CD4-positive, alpha-beta T cell treated with Interleukin-15 for 4 hours (primary cell): ENCODE measurements at regions not wholly inside any gene's neighbourhood (a gene's known extent, or its start where the extent isn't known, plus 50 kb on each side); places are given as distances from the start of the nearest gene placed in this dataset.
"Not testable (repeated sequence)": the region's sequence is repeated elsewhere in the genome, so short reads cannot be mapped to it uniquely, and the experiment has no call there.

Experiments
- DNase-seq: peaks from one replicate; pipeline ENCODE4 v3.0.0-alpha.2; 2020; ENCODE audit warnings: low spot score

DNA sequence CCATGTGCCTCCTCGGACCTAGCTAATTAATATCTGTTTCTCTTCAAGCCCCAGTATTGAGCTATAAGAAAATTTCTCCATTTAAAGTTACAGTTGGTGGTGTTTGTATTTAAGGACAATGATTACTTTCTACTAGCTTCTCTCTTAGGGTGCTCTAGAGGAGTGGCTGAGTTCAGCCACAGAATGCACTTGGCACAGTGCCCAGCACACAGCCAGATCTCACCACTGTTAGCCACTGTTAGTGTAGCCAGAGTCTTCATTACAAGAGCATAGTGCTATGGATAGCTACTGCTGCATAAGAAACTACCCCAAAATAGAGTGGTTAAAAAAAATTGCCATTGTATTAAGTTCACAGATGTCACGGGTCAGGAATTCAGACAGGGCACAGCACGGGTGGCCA lies 421.3 kb downstream of the BCOR start:
- DNase-seq, result no peak

DNA sequence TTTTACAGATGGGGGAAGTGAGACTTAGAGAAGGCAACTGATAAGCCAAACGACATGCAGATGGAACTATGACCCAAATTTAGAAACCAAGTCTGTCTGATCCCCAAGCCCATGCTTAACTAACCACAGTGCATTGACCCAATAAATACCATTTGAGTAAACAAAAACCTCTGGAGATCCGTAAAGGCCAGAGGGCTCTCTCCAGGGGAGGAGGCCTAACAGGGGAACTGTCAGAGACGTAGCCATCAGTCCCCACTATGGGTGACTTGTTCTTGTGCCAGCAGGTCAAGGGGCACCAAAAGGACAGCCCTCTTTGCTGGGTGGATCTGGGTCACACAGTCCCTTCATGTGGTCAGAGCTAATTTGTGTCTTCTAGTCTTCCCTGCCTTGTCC lies 420.2 kb downstream of the BCOR start:
- no peak for DNase-seq

DNA sequence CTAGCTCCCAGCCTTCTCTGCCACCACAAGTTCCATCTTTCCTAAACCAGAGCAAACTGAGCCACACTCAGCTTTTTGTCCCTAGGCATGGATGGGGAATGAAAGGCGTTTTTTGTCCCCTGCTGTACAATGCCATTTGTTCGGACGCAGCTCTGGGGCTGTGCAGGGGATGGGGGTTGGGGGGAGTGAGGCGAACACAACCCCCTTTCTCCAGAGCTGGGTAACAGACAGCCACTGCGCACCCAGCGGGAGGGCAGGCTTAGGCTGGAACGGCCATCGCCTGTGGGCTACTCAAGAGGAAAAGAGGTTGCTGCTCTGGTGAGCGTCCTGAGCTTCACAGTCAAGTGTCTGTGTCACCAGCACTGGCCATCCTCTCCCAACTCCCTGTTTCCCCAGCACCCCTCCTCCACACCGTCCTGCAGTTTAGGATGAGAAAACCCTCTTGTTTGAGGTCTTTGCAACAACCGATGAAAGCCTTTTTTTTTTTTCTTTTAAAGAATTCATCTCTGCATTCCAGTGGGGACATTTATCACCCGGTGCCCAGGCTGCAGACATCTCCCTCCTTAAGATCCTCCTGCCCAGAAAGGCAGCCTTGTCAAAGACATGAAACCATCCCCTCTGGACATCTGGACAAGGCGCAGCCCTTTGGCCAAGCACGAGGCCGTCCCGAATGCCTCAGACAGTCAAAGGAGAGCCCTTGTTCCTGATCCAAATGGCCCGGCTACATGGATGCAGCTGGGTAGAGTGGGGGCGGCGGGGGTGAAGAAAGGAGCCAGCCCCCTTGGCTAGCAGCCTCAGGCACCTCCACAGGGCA lies 419.6 kb downstream of the BCOR start:
- no peak for DNase-seq

DNA sequence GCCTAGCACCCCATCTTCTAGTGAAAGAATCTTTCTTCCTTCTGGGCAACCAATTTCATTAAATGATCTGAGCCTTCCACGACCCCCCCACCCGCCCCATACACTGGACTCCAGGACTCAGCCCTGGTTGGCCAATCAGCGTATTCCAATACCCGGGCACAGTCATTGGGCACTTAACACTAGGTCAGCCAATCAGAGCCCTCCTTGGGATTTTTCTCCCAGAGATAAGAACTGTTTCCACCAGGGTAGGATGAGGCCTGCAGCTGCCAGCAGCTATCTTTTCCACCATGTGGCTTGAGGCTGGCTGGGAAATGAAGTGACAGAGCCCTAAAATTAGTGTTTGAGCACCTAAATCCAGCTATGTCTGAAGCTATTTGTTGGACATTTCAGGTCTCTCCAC lies 418.8 kb downstream of the BCOR start:
- no peak for DNase-seq

DNA sequence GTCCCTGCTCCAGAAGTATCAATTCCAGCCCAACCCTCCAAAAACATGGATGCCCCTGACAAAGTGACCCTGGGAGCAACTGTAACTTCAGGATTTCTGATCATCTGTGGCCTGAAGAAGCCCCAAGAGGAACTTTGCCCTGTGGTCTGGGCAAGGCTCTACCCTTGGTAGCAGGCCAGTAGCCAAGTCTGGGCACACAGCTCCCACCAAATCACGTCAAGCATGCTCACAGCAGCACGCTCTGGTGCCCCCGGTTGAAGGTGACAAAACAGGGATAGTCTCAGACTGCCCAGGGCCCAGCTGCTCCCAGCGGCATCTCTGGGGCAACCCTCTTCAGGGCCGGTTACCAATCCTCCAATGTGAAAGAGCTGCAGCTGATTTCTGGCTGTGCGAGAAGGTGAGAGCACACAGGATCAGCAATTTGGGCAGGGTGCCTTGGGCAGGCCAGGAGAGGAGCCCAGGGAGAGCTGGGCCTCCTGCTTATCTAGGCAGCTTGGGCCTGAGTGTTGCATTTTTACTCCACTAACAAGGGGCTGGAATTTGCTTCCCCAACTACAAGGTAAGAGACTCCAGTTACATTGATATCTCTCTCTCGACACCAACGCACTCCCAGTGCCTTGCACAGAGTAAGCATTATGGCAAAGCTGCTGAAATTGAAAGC lies 418.1 kb downstream of the BCOR start:
- DNase-seq, result no peak

DNA sequence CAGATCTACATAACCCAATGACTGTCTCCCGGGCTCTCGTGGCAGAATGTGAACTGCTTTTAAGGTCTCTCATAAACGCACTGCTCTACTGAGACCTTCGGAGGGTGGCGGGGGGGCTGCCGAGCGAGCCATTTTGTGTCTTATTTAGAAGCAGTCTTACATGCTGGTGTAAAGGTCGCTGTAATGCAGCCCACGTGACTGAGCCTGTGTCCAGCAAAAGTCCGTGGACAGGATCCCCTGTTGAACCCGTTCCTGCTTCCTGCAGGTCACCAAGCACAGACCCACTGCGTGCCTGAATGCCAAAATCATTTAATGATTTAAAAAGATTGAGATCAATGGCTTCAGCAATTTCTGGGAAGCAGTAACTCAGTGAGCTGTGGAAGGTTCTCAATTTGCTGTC lies 415.9 kb downstream of the BCOR start:
- no peak for DNase-seq

DNA sequence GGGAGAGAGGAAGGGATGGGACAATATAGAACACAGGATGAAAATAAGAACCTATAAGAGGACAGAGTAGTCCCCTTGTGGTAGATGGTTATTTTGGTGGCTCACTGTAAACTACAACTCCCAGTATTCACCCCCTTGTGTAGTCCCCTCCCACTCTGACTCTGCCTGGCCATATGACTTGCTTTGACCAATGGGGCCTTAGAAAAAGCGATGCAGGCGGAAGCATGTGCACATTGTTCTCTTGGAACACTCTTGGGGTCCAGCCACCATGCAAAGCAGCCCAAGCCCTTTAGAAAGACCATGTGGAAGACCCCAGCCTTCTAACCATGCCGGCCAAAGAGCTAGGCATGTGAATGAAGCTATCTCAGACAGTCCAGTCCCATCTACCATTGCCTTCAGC lies 415.0 kb downstream of the BCOR start:
- DNase-seq, result no peak

DNA sequence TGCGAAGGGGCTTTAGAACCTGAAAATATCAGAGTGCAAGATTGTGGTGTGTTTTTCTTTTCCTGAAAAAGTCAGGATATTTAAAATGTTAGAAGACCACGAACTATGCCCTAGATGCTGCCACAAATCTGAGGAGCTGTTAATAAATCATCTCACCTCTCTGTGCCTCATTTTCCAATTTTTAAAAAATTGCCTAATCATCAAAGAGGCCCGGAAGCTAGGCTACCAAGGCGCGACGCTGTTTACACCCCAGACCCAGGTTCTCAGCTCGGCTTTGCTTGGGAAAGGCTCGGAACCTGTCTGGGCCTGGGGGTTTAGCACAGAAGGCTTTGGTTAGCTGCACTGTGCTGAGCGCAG lies 409.6 kb downstream of the BCOR start:
- DNase-seq, result no peak

DNA sequence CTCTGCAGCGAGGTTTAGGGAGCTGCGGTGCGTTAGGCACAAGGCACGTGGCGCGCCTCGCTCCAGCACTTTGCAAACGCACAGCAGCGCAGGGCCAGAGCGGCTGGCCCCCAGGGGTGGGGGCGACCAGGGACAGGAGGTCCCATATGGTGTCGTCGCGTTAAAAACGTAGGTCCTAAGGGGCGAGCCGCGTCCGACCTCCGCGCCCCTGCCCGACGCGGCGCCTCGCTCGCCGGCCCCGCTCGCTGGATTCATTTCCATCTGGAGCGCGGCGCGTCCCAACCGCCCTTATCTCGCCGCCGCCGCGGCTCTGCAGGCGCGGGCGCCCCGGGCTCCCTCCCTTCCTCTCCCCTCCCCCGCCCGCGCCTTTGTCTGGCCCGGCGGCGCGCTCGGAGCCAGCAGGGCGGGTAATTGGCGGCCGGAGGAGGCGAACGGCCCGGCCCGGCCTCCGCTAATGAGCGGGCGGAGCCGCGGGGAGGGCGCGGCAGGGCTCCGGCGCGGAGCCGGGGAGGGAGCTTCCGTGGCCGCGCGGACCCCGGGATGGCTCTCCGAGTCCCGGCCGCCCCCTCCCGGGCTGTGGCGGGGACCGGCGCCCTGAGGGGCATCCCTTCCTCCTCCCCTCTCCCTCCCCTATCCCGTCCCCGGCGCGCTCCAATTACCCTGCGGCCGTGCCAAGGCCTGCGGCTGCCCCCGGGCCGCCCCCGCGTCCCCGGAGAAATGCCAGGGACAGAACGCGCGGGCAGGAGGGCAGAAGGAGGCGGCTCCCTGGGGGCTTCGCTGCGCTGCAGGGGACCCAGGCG lies 409.0 kb downstream of the BCOR start:
- DNase-seq, result no peak

DNA sequence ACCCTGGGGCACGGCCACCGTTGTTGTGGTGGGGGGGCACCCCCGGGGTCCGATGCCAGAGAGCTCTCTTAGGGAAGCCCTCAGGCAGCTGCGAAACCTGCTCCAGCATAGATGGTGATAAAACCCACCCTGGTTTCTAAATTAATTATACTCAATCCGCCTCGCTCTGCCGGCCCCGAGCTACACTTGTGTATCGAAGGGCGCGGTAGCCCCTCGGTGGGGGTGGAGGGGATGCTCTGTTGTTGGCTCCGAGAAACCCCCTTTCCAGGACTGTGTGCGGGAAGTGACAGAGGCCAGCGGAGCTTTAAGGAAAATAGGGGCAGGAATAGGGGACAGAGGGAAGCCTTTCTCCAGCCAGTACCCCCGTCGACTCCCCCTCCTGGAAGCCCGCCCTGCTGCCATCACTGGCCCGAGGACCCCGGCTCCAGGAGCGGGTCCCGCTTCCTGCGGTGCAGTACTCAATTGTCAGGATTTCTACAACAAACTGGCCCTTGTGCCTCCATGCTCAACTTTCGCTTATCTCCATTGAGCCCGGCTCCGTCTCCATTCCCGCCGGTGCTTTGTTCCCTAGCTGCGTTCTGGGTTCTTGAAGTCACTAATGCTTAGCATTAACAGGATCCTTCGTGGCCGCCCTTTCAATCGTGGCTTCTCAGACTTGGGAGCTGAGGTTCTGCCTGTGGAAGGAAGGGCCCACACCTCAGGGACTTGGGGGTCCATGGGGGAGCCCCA lies 408.2 kb downstream of the BCOR start:
- DNase-seq, result no peak

DNA sequence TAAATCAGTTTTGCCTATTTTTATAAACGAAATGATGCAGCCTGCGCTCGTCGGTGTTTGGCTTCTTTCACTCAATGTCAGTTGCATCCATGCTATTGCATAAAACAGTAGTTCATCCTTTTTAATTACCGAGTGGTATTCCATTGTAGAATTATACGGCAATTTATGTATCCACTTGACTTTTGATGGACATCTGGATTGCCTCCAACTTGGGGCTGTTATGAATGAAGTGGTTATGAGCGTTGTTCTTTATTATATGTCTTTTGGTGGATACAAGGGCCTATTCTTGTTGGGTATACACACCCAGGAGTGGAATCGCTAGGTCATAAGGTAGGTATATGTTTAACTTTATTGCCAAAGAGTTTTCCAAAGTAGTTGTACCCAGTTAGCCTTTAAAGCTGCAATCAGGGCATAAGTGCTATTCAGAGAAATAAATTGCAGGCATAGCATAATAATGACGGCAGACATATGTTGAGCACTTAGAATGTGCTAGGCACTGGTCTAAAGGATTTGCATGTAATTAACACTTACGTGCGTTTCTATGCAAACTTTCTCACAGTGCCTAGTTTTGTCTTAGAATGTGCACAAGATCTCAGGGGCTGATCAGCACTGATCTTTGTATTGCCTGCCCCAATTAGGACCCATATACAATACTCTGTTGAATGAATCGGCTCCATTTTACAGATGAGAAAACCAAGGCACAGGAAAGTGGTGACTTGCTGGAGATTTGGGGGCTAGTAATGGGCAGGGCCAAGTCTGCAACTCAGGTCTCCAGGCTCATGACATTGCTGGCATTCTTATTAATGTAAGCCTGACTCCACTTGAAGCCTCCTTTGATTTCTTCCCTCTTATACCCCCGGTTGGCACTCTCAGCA lies 407.0 kb downstream of the BCOR start:
- no peak for DNase-seq

DNA sequence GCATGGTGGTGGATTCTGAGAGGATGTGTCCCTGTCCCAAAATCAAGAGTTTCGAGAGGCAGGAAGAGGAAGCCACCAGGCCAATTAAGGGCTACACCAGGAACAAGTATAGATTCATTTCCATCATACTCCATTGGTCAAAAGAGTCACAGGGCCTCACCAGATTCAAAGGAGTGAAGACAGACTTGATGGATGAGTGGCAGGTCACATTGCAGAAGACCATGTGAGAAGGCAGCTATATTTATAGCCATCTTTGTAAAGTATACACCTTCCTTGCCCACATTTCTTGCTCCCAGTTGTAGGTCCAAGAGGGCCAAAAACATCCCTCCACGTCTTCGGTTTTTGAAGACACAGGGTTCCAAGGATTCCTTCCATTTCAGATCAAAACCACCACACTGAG lies 406.0 kb downstream of the BCOR start:
- DNase-seq, result no peak

DNA sequence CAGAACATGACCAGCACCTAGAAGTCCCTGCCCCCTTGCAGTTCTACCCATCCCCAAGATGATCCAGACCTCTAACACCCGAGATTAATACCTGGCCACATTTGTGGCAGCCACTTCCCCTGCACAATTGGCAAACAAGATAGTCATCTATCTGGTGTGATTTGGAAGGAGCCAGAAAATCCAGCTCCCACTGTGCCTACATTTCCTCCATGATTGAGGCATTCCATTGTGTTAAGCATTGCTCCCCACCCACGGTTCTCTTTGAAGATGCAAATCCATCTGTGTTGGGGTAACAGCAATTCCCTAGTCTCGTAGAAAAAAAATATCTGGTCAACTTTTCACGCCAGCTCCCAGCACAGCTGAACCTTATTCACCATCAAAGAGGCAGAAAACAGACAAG lies 405.0 kb downstream of the BCOR start:
- no peak for DNase-seq

DNA sequence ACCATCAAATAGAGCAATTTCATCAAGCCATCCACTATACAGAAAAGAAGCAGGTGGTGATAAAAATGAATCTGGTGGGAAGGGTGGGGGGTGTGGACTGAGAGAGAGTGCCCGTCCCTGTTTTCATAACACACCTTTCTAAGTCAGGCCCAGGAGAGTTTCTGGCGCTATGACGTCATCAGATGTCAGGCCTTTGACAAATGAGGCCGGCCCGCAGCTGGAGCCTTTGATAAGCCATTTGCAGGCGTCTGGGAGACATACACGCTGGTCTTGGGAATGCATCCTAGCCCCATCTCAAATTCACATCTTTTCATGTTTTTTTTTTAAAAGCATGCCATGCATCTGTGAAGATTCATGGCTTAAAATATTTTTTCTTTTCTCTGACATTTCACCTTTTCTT lies 404.5 kb downstream of the BCOR start:
- no peak for DNase-seq

DNA sequence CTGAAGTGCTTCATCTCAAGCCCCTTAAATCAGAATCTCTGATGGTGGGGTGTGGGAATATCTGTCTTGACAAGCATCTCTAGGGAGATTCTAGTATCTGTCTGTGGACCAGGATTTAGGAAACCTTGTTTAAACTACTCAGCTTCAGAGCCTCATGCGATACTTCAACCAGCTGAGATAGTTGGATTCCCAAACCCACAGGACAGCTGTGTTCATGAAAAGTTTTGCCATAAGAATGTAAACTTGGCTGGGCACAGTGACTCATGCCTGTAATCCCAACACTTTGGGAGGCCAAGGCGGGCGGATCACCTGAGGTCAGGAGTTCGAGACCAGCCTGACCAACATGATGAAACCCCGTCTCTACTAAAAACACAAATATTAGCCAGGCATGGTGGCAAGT lies 395.1 kb downstream of the BCOR start:
- not testable (repeated sequence) for DNase-seq

DNA sequence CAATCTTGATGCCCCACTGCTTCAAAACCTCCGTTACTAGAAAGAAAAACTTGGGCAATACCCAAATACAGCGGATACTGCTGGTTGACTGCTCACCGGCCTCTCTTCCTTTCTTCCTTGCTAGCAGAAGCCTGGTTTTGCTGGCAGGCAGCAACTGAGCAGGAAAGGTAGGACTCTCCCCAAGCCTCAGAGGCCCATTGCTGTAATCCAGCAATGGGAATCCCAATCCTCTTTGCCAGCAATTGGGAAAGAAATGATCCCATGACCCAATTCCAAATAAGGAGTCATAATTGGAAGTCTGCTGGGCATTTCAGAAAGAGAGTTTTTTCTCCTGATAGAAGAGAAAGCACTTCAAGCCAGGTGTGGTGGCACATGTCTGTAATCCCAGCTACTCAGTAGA lies 394.5 kb downstream of the BCOR start:
- no peak for DNase-seq

DNA sequence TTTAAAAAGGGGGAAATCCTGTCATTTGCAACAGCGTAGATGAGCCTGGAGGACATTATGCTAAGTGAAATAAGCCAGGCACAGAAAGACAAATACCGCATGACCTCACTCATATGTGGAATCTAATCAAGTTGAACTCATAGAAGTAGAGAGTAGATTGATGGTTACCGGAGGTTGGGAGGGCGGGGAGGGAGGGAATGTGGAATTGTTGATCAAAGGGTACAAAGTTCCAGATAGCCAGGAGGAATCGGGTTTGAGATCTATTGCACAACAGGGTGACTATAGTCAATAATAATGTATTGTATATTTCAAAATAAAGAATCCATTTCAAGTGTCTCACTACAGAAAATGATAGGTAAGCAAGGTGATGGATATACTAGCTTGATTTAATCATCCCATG lies 393.2 kb downstream of the BCOR start:
- no peak for DNase-seq

DNA sequence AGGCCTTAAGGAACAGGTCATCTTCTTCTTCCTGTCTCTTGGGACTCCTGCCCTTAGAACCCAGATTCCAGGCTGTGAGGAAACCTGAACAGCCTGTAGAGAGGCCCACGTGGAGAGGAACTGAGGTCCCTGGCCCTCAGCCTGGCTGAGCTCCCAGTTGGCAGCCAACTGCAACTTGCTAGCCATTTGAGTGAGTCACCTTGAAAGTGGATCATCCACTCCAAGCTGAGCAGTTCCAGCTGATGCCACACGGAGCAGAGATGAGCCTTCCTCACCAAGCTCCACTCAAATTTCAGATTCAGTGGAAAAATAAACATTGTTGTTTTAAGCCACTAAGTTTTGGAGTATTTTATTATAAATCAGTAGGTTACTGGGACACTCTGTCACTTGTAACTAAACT lies 392.5 kb downstream of the BCOR start:
- no peak for DNase-seq

DNA sequence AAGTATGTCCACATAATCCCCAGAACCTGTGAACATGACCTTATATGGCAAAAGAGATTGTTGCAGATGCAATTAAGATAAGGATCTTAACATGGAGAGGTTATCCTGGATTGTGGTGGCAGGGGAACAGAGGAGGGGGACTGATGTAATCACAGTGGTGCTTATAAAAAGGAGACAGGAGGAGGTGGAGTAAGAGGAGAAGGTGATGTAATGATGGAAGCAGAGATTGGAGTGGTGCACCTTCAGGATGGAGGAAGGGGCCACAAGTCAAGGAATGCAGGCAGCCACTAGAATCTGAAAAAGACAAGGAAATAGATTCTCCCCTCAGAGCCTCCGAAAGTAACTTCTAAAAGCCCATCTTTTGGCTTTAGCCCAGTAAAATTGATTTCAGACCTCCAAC lies 388.4 kb downstream of the BCOR start:
- no peak for DNase-seq

DNA sequence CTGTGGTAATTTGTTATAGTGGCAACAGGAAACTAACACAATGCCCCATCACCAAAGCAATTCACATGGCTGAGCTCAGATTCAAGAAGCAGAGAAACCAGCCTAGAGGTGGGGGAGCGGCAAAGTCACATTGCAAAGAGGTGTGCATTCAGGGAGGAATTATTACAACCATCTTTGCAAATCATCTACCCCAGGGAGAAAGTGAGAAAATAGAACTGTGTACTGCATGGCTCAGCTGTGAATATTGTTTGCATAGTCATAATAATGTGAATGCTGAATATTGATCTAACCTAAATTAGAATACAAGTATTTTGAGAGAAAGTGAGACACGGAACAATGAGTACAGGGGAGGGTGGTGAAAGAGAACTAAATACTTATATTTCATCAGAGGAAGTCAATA lies 387.9 kb downstream of the BCOR start:
- DNase-seq, result no peak

DNA sequence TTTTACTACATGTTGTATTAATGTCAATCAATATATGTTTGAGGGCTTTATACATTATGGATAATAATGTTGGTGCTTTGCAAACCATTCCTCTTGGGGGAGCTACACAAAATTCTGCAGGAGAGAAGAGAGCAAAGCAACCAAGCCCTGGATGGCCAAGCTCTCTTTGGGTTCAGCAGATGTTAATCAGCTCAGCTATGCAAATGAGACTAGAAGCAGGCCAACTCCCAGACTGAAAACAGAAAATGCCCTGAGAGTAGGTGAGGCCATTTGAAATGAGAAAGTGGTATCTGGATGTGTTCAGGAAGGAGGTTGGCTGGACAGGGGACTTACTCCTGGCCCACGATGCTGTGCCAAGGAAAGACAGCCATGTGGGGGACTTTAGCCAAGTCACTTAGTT lies 387.0 kb downstream of the BCOR start:
- DNase-seq, result no peak

DNA sequence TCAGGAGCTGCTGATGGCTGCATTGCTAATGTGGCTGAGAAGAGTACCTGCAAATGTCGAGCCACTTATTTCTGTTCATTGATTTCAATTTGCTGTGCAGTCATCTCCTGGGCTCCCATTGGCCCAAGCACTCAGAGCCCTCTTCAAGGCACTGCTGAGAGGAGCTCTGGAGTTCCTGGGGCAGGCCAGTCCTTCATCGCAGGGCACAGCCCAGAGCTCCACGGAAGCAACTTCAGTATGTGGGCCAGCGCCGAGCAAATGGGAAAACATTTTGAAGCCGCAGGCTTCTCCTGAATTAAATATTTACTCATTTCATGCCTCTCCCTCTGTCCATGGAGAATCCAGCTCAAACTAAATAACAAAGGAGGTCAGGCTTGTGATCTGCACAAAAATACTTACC lies 383.3 kb downstream of the BCOR start:
- no peak for DNase-seq
